Right lobe of liver (tissue), 4 donors: ENCODE measurements at regions not wholly inside any gene's neighbourhood (a gene's known extent, or its start where the extent isn't known, plus 50 kb on each side); places are given as distances from the start of the nearest gene placed in this dataset.

ENCODE experiments used
- POLR2A ChIP-seq: fragments of 450-650 bp; IDR thresholded peaks from one replicate; pipeline ENCODE4 v1.6.1; 2017; ENCODE audit warnings: antibody characterized with exemption, mild to moderate bottlenecking
- TF ChIP-seq, protein P1 (sequence below), 4 donors: fragments of 200-600 bp in 3 of 4; fragments of 450-650 bp in 1 of 4; IDR thresholded peaks; one replicate each; pipeline versions ENCODE4 v1.5.1 to v1.8.0; 2016 to 2022; ENCODE audit warnings: antibody characterized with exemption in 4 of 4, mild to moderate bottlenecking in 2 of 4
- donor health status: DM: no; HTN: no; CAD: no.
- donor health status: DM: no; HTN: no; CAD: no.
- donor health status: DM: no; HTN: yes; CAD: no.

DNA sequence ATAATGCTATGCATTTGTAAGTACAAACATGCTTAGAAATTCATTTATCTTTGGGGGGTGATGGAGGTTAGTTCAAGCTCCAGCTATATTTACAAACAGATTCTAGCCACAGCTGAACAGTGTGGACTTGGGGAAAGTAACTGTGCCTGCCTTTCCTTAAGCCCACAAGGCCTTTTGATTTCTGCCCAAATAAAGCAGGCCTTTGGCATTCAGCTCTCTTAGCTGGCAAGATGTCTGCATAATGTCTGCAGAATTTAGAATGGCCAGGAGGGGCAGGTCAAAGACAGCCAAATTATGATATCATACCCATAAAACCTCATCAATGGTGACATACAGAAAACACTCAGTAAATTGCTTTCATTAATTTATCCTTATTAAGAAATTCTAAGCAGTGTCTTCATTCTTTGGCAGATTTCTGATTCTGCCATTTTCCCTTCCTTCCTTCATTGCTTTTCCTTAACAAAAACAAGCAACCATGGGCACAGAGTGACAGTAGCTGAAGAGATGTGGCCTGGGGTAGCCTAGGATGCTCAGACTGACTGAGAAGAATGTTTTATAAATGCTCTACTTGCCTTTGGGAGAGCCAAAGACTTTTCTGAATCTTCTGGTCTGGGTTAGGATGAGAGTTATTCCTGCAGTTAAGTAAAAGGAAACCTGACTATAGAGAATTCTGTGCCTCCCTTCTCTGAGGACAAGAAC is 538.7 kb upstream of the NR3C2 start:
- TF ChIP-seq, protein P1, sequence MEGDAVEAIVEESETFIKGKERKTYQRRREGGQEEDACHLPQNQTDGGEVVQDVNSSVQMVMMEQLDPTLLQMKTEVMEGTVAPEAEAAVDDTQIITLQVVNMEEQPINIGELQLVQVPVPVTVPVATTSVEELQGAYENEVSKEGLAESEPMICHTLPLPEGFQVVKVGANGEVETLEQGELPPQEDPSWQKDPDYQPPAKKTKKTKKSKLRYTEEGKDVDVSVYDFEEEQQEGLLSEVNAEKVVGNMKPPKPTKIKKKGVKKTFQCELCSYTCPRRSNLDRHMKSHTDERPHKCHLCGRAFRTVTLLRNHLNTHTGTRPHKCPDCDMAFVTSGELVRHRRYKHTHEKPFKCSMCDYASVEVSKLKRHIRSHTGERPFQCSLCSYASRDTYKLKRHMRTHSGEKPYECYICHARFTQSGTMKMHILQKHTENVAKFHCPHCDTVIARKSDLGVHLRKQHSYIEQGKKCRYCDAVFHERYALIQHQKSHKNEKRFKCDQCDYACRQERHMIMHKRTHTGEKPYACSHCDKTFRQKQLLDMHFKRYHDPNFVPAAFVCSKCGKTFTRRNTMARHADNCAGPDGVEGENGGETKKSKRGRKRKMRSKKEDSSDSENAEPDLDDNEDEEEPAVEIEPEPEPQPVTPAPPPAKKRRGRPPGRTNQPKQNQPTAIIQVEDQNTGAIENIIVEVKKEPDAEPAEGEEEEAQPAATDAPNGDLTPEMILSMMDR (IDR thresholded peaks at IDR 0.05) = no peak
- no peak for TF ChIP-seq POLR2A
